ENCODE measurements at regions not wholly inside any gene's neighbourhood (a gene's known extent, or its start where the extent isn't known, plus 50 kb on each side); places are given as distances from the start of the nearest gene placed in this dataset.

DNA sequence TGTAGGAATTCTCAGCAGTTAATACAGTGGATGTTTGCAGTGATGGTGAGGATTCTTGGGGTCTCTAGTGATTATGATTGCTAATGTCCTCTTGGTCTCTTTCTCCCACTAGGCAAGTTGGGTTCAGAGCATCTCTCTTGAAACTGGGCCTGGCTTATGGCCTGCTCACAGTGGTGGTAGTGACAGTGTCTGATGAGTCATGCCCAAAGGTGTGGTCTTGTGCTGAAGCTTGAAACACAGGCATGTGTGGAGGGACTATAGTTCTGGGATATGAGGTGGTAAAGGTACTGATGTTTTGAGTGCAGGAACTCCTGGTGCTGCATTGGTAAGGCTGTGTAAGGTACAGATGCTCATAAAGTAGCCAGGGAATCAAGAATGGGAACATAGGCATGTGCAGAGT, 231.1 kb downstream of the FAM170A start:
- Histone ChIP-seq H3K9ac (no peak overlapping the region), H3K4me2 (no peak overlapping the region), H4K20me1 (ENCODE audit: insufficient read depth) (no peaks in the 10 kb centered on the region), H3K27ac (ENCODE audit: low read depth in 2 of 2, low read length in 1 of 2) (no peak overlapping the region), H3K4me1 (ENCODE audit: control insufficient read depth in 1 of 2, insufficient read depth in 2 of 2, low read depth in 1 of 2, low read length in 1 of 2) (no peaks in the 10 kb centered on the region; a peak in 2 of 4 replicates), H3F3A (replicated peaks; ENCODE audit: insufficient read depth) (no peaks in the 10 kb centered on the region), H3K27me3 (ENCODE audit: insufficient read depth) (no peaks in the 10 kb centered on the region), H3K9me2 (peaks cover 8% of the 10 kb centered on the region; the same call in 1 of the 2 replicates), H3K79me2 (ENCODE audit: insufficient read depth) (no peaks in the 10 kb centered on the region), H2AFZ (ENCODE audit: low read depth) (no peak overlapping the region), H3K36me3 (replicated peaks in 1 of 2; ENCODE audit: control insufficient read depth in 1 of 2, insufficient read depth in 2 of 2, low read length in 1 of 2) (no peaks in the 10 kb centered on the region), H3K4me3 (ENCODE audit: low read depth in 2 of 2, low read length in 1 of 2) (no peak overlapping the region), H3K9me3 (no peaks in the 10 kb centered on the region)
- CTCF ChIA-PET: no interaction called here
- no peak for DNase-seq
- TF ChIP-seq SMC3 (IDR thresholded peaks at IDR 0.05; ENCODE audit: low read depth, low read length) (no peak), ZBTB33 (IDR thresholded peaks at IDR 0.05; ENCODE audit: borderline replicate concordance, low read depth) (no peak), ELF1 (IDR thresholded peaks at IDR 0.05) (no peak), USF2 (IDR thresholded peaks at IDR 0.05; ENCODE audit: borderline replicate concordance, low read depth, low read length) (no peak), MEF2A (IDR thresholded peaks at IDR 0.05; ENCODE audit: borderline replicate concordance, low read depth) (no peak), EZH2phosphoT487 (IDR thresholded peaks at IDR 0.05; ENCODE audit: borderline replicate concordance, low read depth) (no peak), NFIC (IDR thresholded peaks at IDR 0.05; ENCODE audit: borderline replicate concordance) (no peak)
- POLR2A ChIA-PET: no interaction called here

DNA sequence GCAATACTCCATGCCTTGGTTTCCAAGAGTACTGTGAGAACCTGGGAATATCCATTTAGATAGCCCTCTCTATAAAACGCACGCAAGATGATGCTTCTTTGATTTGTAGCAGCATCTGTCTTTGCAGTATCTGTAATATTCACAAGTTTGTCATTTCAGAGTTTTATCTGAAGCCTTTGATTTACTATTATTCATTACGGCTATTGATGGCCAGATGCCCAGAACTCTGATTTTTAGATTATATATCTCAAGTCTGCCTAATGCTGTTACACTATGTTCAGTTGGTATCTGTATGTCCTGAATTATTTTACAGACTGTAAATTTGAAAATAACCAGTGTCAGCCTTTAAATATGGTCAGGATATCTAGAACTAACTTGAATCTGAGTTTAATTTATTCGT, 233.3 kb downstream of the FAM170A start:
- Histone ChIP-seq H3K9me2 (peaks cover 6% of the 10 kb centered on the region; the same call in 1 of the 2 replicates), H3K9me3 (no peaks in the 10 kb centered on the region), H3K9ac (no peak overlapping the region), H3F3A (replicated peaks; ENCODE audit: insufficient read depth) (no peaks in the 10 kb centered on the region), H3K4me1 (ENCODE audit: control insufficient read depth in 1 of 2, insufficient read depth in 2 of 2, low read depth in 1 of 2, low read length in 1 of 2) (no peaks in the 10 kb centered on the region; a peak in 2 of 4 replicates), H3K4me3 (ENCODE audit: low read depth in 2 of 2, low read length in 1 of 2) (no peak overlapping the region), H3K79me2 (ENCODE audit: insufficient read depth) (no peaks in the 10 kb centered on the region), H3K27me3 (ENCODE audit: insufficient read depth) (no peaks in the 10 kb centered on the region), H3K27ac (ENCODE audit: low read depth in 2 of 2, low read length in 1 of 2) (peak overlapping the region in 1 of 2 experiments; percentile 50; a peak in 1 of 4 replicates), H4K20me1 (ENCODE audit: insufficient read depth) (no peaks in the 10 kb centered on the region), H3K4me2 (no peak overlapping the region), H2AFZ (ENCODE audit: low read depth) (0 out of 2 replicates have a peak overlapping the region, but pooled peaks have one; percentile 30), H3K36me3 (replicated peaks in 1 of 2; ENCODE audit: control insufficient read depth in 1 of 2, insufficient read depth in 2 of 2, low read length in 1 of 2) (no peaks in the 10 kb centered on the region)
- 13% methylated on average over 4 of the region's 4 CpGs for WGBS (ENCODE audit: low lambda C conversion rate)
- DNase-seq: peak; percentile 30
- CTCF ChIA-PET: no interaction called here
- POLR2A ChIA-PET: no interaction called here
- TF ChIP-seq FOSL2 (IDR thresholded peaks at IDR 0.05; ENCODE audit: borderline replicate concordance, low read depth): no peak
- TF ChIP-seq MXI1 (IDR thresholded peaks at IDR 0.05; ENCODE audit: low read depth, low read length): no peak
- no peak for TF ChIP-seq RFX5 (IDR thresholded peaks at IDR 0.05; ENCODE audit: low read length)
- no peak for TF ChIP-seq NRF1 (IDR thresholded peaks at IDR 0.05; ENCODE audit: low read depth, low read length)
- TF ChIP-seq JUND (IDR thresholded peaks at IDR 0.05): no peak
- TF ChIP-seq USF1 (IDR thresholded peaks at IDR 0.05; ENCODE audit: borderline replicate concordance, low read depth): no peak
- peak; percentile 4; the same call in 1 of the 2 replicates for TF ChIP-seq PBX3 (IDR thresholded peaks at IDR 0.05)
- TF ChIP-seq RCOR1 (IDR thresholded peaks at IDR 0.05; ENCODE audit: low read length): peak; percentile 95
- TF ChIP-seq USF2 (IDR thresholded peaks at IDR 0.05; ENCODE audit: borderline replicate concordance, low read depth, low read length): no peak
- TF ChIP-seq CHD2 (IDR thresholded peaks at IDR 0.05; ENCODE audit: low read length, partially characterized antibody): peak; percentile 85
- peak; percentile 85 for TF ChIP-seq GATA2 (CRISPR knock-in tag; IDR thresholded peaks at IDR 0.05)
- no peak for TF ChIP-seq NFIC (IDR thresholded peaks at IDR 0.05; ENCODE audit: borderline replicate concordance)
- peak; percentile 44 for TF ChIP-seq TCF12 (IDR thresholded peaks at IDR 0.05)
- TF ChIP-seq, protein P1, sequence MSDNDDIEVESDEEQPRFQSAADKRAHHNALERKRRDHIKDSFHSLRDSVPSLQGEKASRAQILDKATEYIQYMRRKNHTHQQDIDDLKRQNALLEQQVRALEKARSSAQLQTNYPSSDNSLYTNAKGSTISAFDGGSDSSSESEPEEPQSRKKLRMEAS (IDR thresholded peaks at IDR 0.05; ENCODE audit: low read depth): no peak
- no peak for TF ChIP-seq IRF3 (IDR thresholded peaks at IDR 0.05; ENCODE audit: low read depth, low read length)
- TF ChIP-seq RAD21 (IDR thresholded peaks at IDR 0.05; ENCODE audit: low read length): no peak; the same call in 1 of the 2 replicates
- no peak for TF ChIP-seq SMC3 (IDR thresholded peaks at IDR 0.05; ENCODE audit: low read depth, low read length)
- TF ChIP-seq ELF1 (IDR thresholded peaks at IDR 0.05): no peak
- peak in 1 of 2 experiments; percentile 97; a peak in 2 of 4 replicates for TF ChIP-seq EP300 (IDR thresholded peaks at IDR 0.05; ENCODE audit: borderline replicate concordance in 1 of 2, low read depth in 1 of 2, low read length in 1 of 2)
